ENCODE measurements at regions not wholly inside any gene's neighbourhood (a gene's known extent, or its start where the extent isn't known, plus 50 kb on each side); places are given as distances from the start of the nearest gene placed in this dataset.

GRCh38 chr2:122528958-122529705 is 773.7 kb downstream of the TSN start:
- H3K9me3 ChIP-seq (ENCODE audit: control insufficient read depth in 4 of 4, insufficient read depth in 3 of 4, low read length in 3 of 4), result no peaks in the 10 kb centered on the region
- H3K4me1 ChIP-seq (ENCODE audit: control insufficient read depth in 5 of 5, insufficient read depth in 5 of 5, low read length in 5 of 5), result peaks cover 0 to 8% (median 0%) of the 10 kb centered on the region in 5 donors
- 89 to 93% methylated on average over 11 of the region's 11 CpGs for WGBS, 2 donors
- ATAC-seq (ENCODE audit: insufficient read depth, low FRiP score) (no peak), DNase-seq (no peak)
- TF ChIP-seq CTCF (IDR thresholded peaks at IDR 0.05; ENCODE audit: control extremely low read depth, extremely low read depth), result no peak
- no peak overlapping the region for H3K27ac ChIP-seq (ENCODE audit: low read depth in 1 of 2, low read length in 1 of 2)
- H3K4me3 ChIP-seq, result no peak overlapping the region
- no peak overlapping the region for H3K9ac ChIP-seq (ENCODE audit: insufficient read depth in 1 of 2, low read length in 2 of 2)
- no peaks in the 10 kb centered on the region for H3K27me3 ChIP-seq (ENCODE audit: control insufficient read depth in 3 of 3, insufficient read depth in 3 of 3, low read length in 2 of 3)
- H3K36me3 ChIP-seq (ENCODE audit: control insufficient read depth in 4 of 4, insufficient read depth in 4 of 4, low read length in 4 of 4), result no peaks in the 10 kb centered on the region

- Histone ChIP-seq H3K4me1 (ENCODE audit: control insufficient read depth in 5 of 5, insufficient read depth in 5 of 5, low read length in 5 of 5) (peaks cover 0 to 8% (median 0%) of the 10 kb centered on the region in 5 donors), H3K36me3 (ENCODE audit: control insufficient read depth in 4 of 4, insufficient read depth in 4 of 4, low read length in 4 of 4) (no peaks in the 10 kb centered on the region), H3K9ac (ENCODE audit: insufficient read depth in 1 of 2, low read length in 2 of 2) (peak overlapping the region in 1 of 2 donors; percentile 11), H3K4me3 (no peak overlapping the region), H3K27me3 (ENCODE audit: control insufficient read depth in 3 of 3, insufficient read depth in 3 of 3, low read length in 2 of 3) (no peaks in the 10 kb centered on the region), H3K27ac (ENCODE audit: low read depth in 1 of 2, low read length in 1 of 2) (no peak overlapping the region), H3K9me3 (ENCODE audit: control insufficient read depth in 4 of 4, insufficient read depth in 3 of 4, low read length in 3 of 4) (no peaks in the 10 kb centered on the region)
- 44 to 56% methylated on average over 2 of the region's 2 CpGs for WGBS, 2 donors
- DNase-seq (no peak), ATAC-seq (ENCODE audit: insufficient read depth, low FRiP score) (no peak)
- no peak for TF ChIP-seq CTCF (IDR thresholded peaks at IDR 0.05; ENCODE audit: control extremely low read depth, extremely low read depth)
Observed at GRCh38 chr2:122530814-122531213, 775.4 kb downstream of the TSN start.

GRCh38 chr2:122531290-122532071 is 776.0 kb downstream of the TSN start:
- no peaks in the 10 kb centered on the region for H3K9me3 ChIP-seq (ENCODE audit: control insufficient read depth in 4 of 4, insufficient read depth in 3 of 4, low read length in 3 of 4)
- no peak for TF ChIP-seq CTCF (IDR thresholded peaks at IDR 0.05; ENCODE audit: control extremely low read depth, extremely low read depth)
- WGBS, 2 donors, result 71 to 83% methylated on average over 15 of the region's 15 CpGs
- H3K27me3 ChIP-seq (ENCODE audit: control insufficient read depth in 3 of 3, insufficient read depth in 3 of 3, low read length in 2 of 3), result no peaks in the 10 kb centered on the region
- no peaks in the 10 kb centered on the region for H3K36me3 ChIP-seq (ENCODE audit: control insufficient read depth in 4 of 4, insufficient read depth in 4 of 4, low read length in 4 of 4)
- peak; percentile 41 to 79 (median 56) for DNase-seq
- H3K27ac ChIP-seq (ENCODE audit: low read depth in 1 of 2, low read length in 1 of 2), result no peak overlapping the region
- H3K4me1 ChIP-seq (ENCODE audit: control insufficient read depth in 5 of 5, insufficient read depth in 5 of 5, low read length in 5 of 5), result peaks cover 0 to 8% (median 0%) of the 10 kb centered on the region in 5 donors
- ATAC-seq (ENCODE audit: insufficient read depth, low FRiP score), result no peak
- peak overlapping the region in 1 of 2 donors; percentile 38 for H3K9ac ChIP-seq (ENCODE audit: insufficient read depth in 1 of 2, low read length in 2 of 2)
- H3K4me3 ChIP-seq, result no peak overlapping the region
